Brain pericyte (primary cell): ENCODE measurements at regions not wholly inside any gene's neighbourhood (a gene's known extent, or its start where the extent isn't known, plus 50 kb on each side); places are given as distances from the start of the nearest gene placed in this dataset.

ENCODE experiments used
- DNase-seq: peaks from one replicate; pipeline ENCODE4 v3.0.0-alpha.2; 2012; ENCODE audit warnings: low read depth, low spot score

DNA sequence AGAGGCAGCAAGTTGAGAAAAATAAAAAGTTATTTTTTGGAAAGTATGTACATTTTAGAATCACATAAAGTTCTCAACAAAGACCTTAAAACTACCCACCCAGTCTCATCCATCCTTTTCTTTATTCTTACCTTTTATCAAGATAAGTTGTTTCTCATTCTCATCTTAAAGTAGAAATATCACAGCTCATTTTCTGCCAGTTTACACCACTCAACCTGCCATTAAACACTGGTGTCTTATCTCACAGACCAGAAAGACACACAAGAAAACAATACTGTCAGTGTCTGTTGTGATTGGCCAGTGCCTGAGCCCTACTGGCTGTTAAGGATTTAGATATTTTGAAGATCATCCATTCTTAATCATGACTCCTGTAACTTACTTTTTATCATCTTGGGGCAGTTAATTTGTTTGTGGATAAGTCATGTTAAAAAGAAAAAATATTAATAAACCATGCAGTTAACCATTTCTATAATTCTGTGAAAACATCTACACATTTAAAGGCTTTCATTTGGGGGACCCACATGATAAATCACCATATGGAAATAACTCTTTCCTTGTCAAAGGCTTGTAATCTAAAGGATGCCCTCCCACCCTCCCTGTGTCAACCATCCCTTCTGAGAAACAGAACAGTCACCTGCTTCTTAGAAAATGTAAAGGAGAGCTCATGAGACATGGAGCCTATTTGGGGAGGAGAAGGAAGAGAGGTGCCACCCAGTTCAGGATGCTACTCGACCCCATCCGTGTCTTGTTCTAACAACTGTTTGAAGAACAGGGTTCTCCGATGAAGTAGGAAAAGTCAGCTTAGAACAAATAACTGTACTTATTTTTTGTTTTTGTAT, 897.2 kb upstream of the INTU start:
- DNase-seq: no peak

DNA sequence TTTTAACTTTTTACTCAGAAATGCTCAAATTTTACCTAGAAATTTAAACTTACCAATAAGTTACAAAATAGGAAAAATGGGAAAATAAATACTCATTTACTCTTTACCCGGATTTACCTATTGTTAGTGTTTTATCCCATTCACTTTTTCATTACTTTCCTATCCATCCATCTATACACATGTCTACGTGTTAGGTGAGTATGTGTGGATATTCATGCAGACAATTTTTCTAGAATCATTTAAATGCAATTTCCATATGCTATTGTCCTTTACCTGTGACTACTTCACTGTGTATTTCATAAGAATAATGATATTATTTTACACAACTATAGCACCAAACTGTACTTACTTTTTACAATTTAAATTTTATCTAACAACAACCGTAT, 896.6 kb upstream of the INTU start:
- no peak for DNase-seq

DNA sequence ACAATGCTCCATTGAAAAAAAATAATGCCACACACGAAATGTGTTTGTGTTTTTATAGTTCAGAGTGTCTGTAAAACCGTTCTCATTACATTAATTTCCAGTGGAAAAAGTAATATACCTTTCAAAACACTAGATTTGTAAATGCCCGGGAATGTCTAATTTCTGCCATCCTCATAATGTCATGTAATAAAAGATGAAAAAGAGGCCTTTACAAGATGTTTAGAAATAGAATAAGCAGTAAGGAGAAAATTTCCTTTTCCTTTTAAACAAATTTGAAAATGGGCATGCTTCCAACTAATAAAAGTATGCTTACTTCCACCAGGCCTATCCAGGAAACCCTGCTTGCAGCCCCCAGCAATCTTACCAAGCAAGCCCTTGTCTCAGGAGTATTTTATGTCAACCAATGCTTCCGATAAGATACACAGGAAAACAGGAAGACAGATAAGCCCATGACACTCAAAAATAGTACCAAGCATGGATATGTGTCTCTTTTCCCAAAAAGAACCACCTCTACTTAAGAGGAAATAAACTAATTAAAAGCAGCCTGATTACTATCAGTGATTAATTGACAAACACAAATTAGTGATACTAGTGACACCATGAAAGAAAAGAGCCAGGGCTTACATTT, 894.7 kb upstream of the INTU start:
- no peak for DNase-seq

DNA sequence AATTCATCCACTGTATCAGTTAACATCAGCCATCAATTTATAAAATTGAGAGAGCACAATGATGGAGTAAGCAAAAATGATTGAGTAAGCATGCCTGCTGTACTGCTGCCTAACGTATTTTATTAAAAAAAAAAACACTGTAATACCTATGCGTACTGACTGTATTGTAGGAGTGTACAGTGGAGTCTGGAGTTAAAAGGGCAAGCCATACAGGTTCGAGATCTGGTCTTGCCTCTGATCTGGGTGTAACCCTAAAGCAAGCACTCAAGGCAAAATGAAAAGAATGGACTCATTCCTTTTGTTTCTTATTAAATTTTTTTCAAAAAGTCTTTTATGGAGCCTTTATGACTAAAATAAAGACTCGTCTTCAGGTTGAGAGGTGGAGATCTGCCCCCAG, 894.2 kb upstream of the INTU start:
- DNase-seq: no peak

DNA sequence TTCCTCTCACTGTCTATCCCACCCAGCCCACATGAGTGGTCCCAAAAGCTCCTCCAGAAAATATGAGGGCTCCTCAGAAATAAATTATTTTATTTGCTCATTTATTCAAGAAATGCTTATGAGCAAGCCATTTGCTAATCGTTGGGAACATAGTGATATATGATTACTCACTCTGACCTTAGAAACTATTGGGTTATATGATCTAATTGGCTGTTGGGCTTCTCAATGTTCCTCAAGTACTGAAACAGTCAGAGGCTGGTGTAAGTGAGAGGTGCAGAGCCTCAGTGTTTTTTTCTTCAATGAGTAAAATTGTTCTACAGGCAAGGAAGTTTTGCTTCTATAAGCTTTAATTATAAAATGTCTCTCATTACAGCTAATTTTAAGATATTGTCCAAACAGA, 893.8 kb upstream of the INTU start:
- DNase-seq: no peak

DNA sequence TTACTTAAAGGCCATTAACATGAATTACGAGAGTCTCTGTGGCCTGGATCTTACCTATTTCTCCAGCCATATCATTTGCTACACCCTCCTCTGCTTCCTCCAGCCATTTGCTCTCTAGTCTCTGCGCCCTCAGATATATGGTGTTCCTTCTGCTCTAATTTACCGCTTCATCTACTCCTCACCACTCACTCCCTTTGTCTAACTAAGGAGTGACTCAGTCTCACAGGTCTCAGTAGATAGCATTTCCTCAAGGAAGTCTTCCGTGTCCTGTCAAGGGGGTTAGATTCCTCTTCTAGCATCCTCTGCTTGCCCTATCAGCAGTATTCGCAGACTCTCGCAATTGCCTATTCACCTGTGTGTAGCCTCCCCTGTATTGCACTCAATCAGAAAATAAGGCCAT, 892.1 kb upstream of the INTU start:
- DNase-seq: no peak

DNA sequence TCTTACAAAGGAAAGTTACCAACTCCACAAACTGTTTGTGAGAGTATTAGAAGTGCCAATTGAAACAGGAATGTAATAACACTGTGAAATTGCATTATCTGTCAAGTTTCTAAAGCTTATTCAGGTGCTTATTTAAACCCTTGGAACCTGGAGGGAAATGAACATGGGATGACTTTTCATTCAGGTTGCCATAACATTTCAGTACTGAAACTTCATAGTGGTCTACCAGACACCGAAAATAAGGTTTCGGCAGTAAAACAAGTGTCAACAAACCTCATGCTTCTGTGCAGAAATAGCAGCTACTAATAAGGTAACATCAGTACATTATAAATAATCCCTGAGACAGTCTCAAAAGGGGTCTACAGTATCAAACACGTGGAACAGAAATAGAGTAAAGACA, 890.7 kb upstream of the INTU start:
- no peak for DNase-seq

DNA sequence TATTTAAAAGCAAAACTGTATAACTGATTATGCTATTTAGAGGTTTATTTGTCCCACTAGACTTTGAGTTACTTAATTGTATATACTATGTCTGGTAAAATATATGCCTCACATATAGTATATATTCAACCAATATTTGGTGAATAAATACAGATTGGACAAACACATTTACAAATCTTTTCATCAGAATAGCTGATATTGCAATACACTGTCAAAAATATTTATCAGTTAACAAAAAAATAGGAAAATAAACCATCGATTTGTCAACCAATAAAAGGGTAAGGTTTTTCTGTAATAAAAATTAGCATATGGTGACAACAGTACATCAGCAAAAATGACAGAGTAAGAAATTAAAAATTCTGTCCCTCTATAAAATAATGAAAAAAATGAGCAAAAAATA, 889.9 kb upstream of the INTU start:
- no peak for DNase-seq

DNA sequence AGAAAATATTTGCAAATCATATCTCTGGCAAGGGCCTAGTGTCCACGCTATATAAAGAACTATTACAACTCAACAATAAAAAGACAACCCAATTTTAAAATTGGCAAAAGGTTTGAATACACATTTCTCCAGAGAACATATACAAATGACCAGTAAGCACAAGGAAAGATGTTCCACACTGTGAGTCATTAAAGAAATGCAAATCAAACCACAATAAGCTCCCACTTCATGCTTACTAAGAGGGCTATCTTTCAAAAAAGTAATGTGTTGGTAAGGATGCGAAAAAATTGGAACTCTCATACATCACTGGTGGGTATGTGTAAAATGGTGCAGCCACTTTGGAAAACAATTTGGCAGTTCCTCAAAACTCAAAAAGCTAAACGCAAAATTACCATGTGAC, 884.0 kb upstream of the INTU start:
- no peak for DNase-seq

DNA sequence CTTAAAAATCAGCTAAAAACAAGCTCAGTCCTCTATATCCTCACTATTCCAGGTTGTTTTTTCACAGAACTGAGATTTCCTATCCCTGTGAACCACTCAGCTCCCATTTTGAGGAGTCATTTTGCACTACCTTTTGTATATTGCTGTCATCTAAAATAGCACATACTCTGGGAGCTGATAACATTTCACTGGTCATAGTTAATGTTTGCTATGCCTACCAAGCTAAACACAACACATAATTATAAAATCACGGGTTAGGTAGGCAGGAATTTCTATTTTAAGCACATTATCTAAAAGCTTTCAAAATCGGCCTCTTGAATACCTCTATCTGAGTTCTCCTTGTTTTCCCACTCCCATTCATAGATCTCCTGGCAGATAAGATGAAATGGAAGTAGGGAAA, 882.0 kb upstream of the INTU start:
- no peak for DNase-seq

DNA sequence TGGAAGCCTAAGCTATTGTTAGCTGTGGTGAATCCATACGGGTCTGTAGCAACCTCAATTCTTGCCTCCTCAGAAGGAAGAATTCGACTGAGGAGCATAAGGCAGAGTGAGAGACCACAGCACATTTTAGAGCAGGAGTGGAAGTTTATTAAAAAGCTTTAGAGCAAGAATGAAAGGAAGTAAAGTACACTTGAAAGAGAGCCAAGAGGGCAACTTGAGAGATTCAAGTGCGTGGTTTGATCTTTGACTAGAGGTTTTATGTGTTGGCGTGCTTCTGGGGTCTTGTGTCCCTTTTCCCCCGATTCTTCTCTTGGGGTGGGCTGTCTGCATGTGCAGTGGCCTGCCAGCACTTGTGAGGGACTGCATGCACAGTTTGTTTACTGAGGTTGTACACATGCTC, 880.6 kb upstream of the INTU start:
- DNase-seq: no peak

DNA sequence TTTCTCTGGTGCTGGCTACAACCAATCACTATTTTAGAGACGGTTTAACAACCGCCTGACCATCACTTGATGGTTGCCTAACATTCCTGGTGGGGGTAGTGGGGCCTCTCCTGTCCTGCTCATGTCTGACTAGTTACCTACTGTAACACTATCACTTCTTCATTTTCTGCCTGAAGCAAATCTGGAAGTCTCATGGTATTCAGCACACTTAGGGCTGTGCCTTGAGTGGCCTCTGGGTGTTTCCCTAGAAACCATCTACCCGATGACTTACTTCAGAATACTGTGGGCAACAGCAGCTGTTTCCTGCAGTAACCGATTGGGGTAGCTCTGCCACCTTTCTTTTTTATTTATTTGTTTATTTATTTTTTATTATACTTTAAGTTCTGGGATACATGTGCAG, 880.1 kb upstream of the INTU start:
- no peak for DNase-seq

DNA sequence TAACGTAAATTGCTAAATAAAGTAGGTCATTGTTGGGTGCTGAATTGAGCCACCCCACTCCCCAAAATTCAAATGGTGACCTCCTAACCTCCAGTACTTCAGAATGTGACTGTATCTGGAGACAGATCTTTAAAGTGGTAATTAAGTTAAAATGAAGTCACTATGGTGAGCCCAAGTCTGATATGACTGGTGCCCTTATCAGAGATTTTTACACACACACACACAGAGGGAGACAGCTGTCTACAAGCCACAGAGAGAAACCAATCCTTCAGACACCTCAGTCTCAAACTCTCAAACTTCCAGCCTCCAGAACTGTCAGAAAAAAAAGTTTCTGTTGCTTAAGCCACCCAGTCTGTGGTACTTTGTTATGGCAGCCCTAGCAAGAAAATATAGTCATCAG, 879.2 kb upstream of the INTU start:
- DNase-seq: no peak

DNA sequence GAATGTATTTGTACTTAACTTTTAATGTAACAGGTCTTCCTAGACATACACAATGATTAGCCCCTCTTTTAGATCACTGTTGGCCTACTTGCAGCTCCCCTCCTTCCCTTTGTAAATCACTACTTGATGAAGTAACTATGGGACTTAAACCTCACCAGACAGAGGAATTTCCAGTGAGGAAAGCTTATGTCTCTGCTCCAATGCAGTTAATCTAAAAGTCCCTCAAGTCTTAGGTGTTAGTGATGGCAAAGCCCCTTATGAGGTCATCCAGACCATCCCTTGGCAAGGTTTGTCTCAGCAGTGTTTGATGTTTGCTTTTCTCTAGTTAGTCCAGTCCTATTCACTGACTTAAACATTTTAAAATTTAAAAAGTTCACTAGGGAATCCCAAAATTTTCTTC, 877.3 kb upstream of the INTU start:
- no peak for DNase-seq

DNA sequence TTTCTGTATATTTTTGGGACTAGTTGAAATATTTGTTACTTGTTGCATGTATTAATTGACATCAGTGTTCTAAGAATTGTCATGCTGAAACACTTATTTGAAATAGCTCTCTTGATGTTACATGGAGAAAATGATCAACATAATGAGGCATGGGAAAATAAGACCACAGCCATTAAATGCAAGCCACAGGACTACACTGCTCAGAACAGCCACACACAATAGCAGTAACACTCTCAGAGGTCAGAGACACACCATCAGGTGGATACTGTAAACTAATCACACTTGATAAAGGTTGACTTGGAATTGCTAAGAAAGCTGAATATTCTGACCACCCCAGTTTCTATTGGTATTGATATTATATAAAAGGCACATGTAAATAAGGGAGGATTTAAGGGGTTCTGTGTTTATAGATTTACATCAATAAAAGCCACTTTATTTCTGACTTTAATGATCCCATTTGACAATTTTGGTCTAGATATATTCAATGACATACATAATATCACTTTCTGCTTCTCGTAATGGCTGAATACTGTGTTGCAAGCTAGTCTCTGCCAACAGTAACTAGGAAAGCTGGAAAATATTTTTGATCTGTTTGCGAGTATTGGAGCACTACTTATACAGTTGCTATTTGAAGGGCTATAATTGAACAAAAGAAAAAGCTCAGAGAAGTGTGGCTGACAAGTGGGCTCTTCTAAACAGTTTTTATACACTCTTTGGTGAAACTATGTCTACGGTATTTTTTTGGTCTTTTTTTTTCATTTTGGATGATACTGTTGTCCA, 876.5 kb upstream of the INTU start:
- DNase-seq: no peak

DNA sequence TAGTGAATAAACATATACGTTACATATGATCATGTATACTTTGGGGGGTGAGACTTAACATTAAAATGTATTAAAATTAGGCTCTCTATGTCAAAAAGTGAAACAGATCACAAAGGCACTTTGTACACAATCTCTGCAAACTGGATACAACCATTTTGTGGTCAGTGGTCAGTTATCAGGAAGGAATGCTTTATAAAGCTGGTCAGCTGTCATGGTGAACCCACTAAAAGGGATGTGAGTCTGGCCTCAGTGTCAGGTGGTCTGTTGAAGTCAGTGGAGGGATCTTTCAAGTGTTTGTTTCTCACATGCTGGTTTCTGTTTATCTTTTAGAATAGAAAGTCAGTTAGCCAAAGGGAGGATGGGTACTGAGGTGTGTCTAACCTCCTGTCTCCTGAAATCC, 875.5 kb upstream of the INTU start:
- DNase-seq: no peak

DNA sequence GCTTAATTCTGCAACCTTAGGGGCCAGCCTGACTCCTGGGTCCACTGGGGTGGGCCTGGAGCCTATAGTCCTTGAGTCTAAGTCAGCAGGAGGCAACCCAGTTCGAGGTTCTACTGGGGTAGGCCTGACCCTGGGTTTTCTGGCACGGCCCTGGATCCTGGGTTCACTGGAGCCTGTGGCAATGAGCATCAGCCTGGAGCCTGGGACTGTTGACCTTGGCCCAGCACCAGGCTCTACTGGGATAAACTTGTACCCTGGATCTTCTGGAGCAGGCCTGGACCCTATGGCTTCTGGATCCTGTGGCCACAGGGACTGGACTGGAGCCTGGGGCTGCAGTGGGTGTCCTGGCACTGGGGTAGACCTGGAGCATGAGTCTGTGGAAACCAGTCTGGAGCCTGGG, 874.3 kb upstream of the INTU start:
- no peak for DNase-seq

DNA sequence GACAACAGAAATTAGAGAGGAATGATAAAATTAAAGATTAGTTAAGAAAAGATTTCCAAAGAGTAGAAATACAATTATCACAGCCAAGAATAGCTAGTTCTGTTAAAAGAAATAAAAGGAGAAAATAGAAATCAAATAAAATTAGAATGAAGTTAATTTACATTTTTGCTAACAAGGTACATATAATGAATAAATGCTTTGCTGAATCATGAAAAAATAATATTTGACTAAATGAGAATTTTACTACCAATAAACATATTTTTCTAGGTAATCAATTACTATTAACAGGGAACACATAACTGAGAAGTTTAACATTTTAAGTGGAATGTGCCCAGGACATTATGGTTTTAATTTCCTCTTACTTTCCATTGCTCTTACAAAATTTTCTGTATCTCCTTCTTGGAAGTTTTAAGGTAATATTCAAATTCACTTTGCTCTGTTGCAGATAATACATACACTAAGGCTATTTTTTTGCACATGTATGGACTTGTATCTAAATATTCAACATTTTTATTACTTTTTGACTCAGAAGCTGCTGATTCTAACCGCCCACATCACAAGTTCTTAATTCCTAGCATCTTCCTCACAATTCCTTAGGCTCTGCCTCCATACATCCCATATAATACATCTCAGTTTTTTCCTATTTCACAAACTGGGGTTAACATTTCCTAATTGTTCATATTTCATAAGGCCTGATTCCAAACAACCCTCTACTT, 870.7 kb upstream of the INTU start:
- DNase-seq: no peak

DNA sequence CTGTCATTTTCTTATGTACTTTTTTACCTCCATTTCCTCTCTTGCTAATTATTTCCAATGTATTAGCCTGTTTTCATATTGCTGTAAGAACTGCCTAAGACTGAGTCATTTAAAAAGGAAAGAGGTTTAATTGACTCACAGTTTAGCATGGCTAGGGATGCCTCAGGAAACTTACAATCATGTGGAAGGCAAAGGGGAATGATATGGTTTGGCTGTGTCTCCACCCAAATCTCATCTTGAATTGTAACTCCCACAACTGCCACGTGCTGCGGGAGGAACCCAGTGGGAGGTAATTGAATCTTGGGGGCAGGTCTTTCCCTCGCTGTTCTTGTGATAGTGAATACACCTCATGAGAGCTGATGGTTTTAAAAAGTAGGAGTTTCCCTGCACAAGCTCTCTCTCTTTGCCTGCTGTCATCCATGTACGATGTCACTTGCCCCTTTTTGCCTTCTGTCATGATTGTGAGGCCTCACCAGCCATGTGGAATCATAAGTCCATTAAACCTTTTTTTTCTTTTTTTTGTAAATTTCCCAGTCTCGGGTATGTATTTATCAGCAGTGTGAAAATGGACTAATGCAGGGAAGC, 870.0 kb upstream of the INTU start:
- no peak for DNase-seq

DNA sequence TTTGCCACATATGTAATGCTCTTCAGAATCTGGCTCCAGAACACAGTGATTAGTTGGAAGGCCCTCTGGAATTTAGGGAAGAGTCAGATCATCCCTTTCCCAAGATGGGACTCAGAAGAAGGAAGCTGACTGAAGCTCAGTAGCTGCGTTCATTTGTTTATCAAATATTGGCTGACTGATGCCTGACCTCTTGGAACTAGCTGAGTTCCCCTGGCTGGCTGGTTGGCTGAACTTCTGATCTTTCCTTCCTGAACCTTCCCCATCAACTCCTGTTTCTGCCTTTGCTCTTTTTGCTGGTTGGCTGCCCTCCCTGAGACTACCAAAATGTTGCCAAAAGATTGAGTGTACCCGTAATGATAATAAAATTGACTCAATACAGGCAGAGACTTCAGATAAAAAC, 866.5 kb upstream of the INTU start:
- no peak for DNase-seq

DNA sequence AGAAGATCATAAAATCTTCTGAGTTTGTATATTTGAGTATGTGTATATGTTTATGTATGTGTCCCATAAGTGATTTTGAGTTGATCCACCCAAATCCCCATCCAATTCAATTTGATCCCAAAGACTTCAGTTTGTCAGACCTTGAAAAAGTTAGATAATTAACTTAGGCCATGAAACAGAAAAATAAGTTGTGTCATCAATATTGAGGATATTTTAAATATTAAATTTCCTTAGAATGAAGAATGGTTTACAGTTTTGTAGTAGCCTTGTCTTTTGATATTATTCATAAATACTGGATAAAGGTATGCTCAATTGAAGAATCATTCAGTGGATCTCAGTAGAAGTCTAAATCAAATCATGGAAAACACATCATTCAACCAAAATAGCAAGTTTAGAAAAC, 864.4 kb upstream of the INTU start:
- DNase-seq: no peak
